OCI-LY3 (cell line): ENCODE measurements at regions not wholly inside any gene's neighbourhood (a gene's known extent, or its start where the extent isn't known, plus 50 kb on each side); places are given as distances from the start of the nearest gene placed in this dataset.

Experiments used
- H2AFZ ChIP-seq: fragments of 200-600, 300-600 bp; shearing (Covaris generic); 2 replicates; pipeline ENCODE4 v1.6.0; 2014; ENCODE audit warnings: antibody characterized with exemption, low read depth, low read length
- H3K27ac ChIP-seq: fragments of 200-600, 300-600 bp; sonication (generic); 2 replicates; pipeline ENCODE4 v1.5.1; 2014; ENCODE audit warnings: mild to moderate bottlenecking, low read length, moderate library complexity, mixed read lengths
- H3K27me3 ChIP-seq: fragments of 200-600, 300-600 bp; sonication (generic); 2 replicates; pipeline ENCODE4 v1.6.1; 2014; ENCODE audit warnings: low read depth, low read length, mixed read lengths
- H3K36me3 ChIP-seq: fragments of 200-600, 300-600 bp; sonication (generic); replicated peaks from 2 replicates; pipeline ENCODE3; 2014; ENCODE audit warnings: low read depth, low read length, mixed read lengths
- H3K4me1 ChIP-seq: fragments of 300-600, 200-600 bp; sonication (generic); 2 replicates; pipeline ENCODE4 v1.6.1; 2014; ENCODE audit warnings: low read length, mixed read lengths
- H3K4me2 ChIP-seq: fragments of 200-600, 300-600 bp; sonication (generic); 2 replicates; pipeline ENCODE4 v1.6.1; 2014; ENCODE audit warnings: low read length, mixed read lengths
- H3K4me3 ChIP-seq: fragments of 300-600, 200-600 bp; sonication (generic); 2 replicates; pipeline ENCODE4 v1.5.1; 2014; ENCODE audit warnings: antibody characterized with exemption, mild to moderate bottlenecking, low read length, moderate library complexity
- H3K79me2 ChIP-seq: fragments of 300-600, 200-600 bp; shearing (Covaris generic); 2 replicates; pipeline ENCODE4 v1.6.1; 2014; ENCODE audit warnings: mild to moderate bottlenecking, low read length, mixed read lengths
- H3K9ac ChIP-seq: fragments of 300-600, 200-600 bp; shearing (Covaris generic); 2 replicates; pipeline ENCODE4 v1.6.0; 2014; ENCODE audit warnings: mild to moderate bottlenecking, low read length, moderate library complexity
- H3K9me3 ChIP-seq: fragments of 200-600, 300-600 bp; shearing (Covaris generic); 2 replicates; pipeline ENCODE4 v1.6.1; 2014; ENCODE audit warnings: low read length, mixed read lengths; ENCODE audit not compliant: insufficient read depth
- H4K20me1 ChIP-seq: fragments of 200-600, 300-600 bp; sonication (generic); 2 replicates; pipeline ENCODE4 v1.6.1; 2016; ENCODE audit warnings: low read length, mixed read lengths; ENCODE audit not compliant: insufficient read depth
- EZH2phosphoT487 ChIP-seq: fragments of 200-600 bp; shearing (Covaris generic); IDR thresholded peaks from 2 replicates; pipeline ENCODE4 v1.6.1; 2018; ENCODE audit warnings: antibody characterized with exemption, mixed run types, low read depth
- TF ChIP-seq, protein P1 (sequence below): fragments of 200-600, 300-600 bp; sonication (generic); IDR thresholded peaks from 2 replicates; pipeline ENCODE4 v1.5.1; 2014; ENCODE audit warnings: antibody characterized with exemption, low read length, low read depth

DNA sequence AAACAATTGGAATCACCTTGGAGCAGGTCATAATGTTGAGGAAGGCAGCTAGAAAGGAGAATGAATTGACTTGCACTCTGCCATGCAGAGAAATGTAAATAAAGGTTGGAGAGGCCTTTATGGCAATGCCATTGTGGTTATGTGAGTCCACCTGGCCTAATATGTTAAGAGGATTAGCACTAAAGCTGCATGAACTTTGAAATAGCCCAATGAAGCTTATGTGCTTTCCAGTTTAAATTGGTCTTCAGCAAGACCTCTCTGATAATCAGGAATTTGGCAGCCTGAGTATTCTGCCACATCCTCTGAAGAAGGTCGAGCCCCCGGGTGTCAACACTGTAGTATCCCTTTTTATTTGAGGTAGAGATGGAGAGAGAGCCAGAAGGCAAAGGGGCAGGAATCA, 464.9 kb downstream of the CDH2 start:
- Histone ChIP-seq H3K27ac (no peak overlapping the region), H3K9me3 (0 out of 2 replicates have a peak, but pooled peaks cover 4% of the 10 kb centered on the region), H3K79me2 (no peaks in the 10 kb centered on the region), H3K9ac (no peak overlapping the region), H3K4me2 (no peak overlapping the region), H3K4me3 (no peak overlapping the region), H3K4me1 (peaks cover 6% of the 10 kb centered on the region), H3K27me3 (no peaks in the 10 kb centered on the region), H3K36me3 (peaks cover 6% of the 10 kb centered on the region), H2AFZ (no peak overlapping the region), H4K20me1 (no peaks in the 10 kb centered on the region)
- no peak for TF ChIP-seq EZH2phosphoT487
- TF ChIP-seq, protein P1, sequence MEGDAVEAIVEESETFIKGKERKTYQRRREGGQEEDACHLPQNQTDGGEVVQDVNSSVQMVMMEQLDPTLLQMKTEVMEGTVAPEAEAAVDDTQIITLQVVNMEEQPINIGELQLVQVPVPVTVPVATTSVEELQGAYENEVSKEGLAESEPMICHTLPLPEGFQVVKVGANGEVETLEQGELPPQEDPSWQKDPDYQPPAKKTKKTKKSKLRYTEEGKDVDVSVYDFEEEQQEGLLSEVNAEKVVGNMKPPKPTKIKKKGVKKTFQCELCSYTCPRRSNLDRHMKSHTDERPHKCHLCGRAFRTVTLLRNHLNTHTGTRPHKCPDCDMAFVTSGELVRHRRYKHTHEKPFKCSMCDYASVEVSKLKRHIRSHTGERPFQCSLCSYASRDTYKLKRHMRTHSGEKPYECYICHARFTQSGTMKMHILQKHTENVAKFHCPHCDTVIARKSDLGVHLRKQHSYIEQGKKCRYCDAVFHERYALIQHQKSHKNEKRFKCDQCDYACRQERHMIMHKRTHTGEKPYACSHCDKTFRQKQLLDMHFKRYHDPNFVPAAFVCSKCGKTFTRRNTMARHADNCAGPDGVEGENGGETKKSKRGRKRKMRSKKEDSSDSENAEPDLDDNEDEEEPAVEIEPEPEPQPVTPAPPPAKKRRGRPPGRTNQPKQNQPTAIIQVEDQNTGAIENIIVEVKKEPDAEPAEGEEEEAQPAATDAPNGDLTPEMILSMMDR, result no peak

DNA sequence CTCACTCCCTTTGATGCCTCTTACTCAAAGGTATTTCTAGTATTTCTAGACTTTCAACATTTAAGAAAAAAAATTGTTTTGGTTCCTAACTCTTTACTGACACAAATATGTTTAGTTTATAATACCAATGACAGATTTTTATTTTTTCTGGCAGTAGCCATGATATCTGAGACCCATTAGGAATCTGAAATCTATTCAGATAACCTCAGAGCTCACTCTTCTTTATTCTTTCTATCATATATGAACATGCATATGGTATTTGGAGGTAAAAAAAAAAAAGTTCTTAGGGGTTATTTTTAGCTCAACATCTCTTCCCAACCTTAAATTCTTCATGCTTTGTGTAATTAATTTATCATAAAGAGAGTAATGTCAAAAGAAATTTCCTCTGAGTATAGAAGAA, 465.5 kb downstream of the CDH2 start:
- no peak overlapping the region for H3K4me3 ChIP-seq
- no peaks in the 10 kb centered on the region for H4K20me1 ChIP-seq
- H3K9ac ChIP-seq, result no peak overlapping the region
- no peaks in the 10 kb centered on the region for H3K79me2 ChIP-seq
- H3K4me1 ChIP-seq, result peaks cover 6% of the 10 kb centered on the region
- H2AFZ ChIP-seq, result no peak overlapping the region
- no peak overlapping the region for H3K4me2 ChIP-seq
- H3K9me3 ChIP-seq, result 0 out of 2 replicates have a peak, but pooled peaks cover 4% of the 10 kb centered on the region
- no peak for TF ChIP-seq EZH2phosphoT487
- TF ChIP-seq, protein P1, result no peak
- no peak overlapping the region for H3K27ac ChIP-seq
- H3K36me3 ChIP-seq, result peaks cover 6% of the 10 kb centered on the region
- H3K27me3 ChIP-seq, result no peaks in the 10 kb centered on the region

GRCh38 chr18:27709344-27709743, 467.6 kb downstream of the CDH2 start:
- H3K4me1 ChIP-seq, result peaks cover 6% of the 10 kb centered on the region

DNA sequence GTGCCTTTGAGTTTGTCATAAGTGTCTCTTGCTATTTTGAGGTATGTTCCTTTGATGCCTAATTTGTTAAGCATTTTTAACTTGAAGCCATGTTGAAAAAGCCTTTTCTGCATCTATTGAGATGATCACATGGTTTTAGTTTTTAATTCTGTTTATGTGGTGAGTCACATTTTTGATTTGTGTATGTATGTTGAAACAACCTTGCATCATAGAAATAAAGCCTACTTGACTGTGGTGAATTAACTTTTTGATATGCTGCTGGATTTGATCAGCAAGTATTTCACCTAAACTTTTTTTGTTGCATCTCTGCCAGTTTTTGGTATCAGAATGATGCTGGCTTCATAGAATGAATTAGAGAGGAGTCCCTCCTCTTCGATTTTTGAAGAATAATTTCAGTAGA, 469.7 kb downstream of the CDH2 start:
- no peak overlapping the region for H3K4me2 ChIP-seq
- no peaks in the 10 kb centered on the region for H3K79me2 ChIP-seq
- H3K9me3 ChIP-seq, result 0 out of 2 replicates have a peak, but pooled peaks cover 4% of the 10 kb centered on the region
- H3K4me1 ChIP-seq, result peaks cover 6% of the 10 kb centered on the region
- no peak overlapping the region for H3K27ac ChIP-seq
- no peaks in the 10 kb centered on the region for H4K20me1 ChIP-seq
- H3K4me3 ChIP-seq, result no peak overlapping the region
- TF ChIP-seq, protein P1, result no peak
- TF ChIP-seq EZH2phosphoT487, result no peak
- H3K27me3 ChIP-seq, result no peaks in the 10 kb centered on the region
- H3K9ac ChIP-seq, result no peak overlapping the region
- H3K36me3 ChIP-seq, result peaks cover 6% of the 10 kb centered on the region
- H2AFZ ChIP-seq, result no peak overlapping the region

More at GRCh38 chr18:27709344-27709743, 467.6 kb downstream of the CDH2 start:
- no peaks in the 10 kb centered on the region for H3K27me3 ChIP-seq
- H3K4me3 ChIP-seq, result no peak overlapping the region
- H3K79me2 ChIP-seq, result no peaks in the 10 kb centered on the region
- no peaks in the 10 kb centered on the region for H4K20me1 ChIP-seq
- TF ChIP-seq, protein P1, result no peak
- TF ChIP-seq EZH2phosphoT487, result no peak
- H3K9me3 ChIP-seq, result 0 out of 2 replicates have a peak, but pooled peaks cover 4% of the 10 kb centered on the region
- H3K4me2 ChIP-seq, result no peak overlapping the region
- H2AFZ ChIP-seq, result no peak overlapping the region
- H3K36me3 ChIP-seq, result peaks cover 6% of the 10 kb centered on the region
- H3K27ac ChIP-seq, result no peak overlapping the region
- no peak overlapping the region for H3K9ac ChIP-seq
